Stomach (tissue), 8 donors: ENCODE measurements at regions not wholly inside any gene's neighbourhood (a gene's known extent, or its start where the extent isn't known, plus 50 kb on each side); places are given as distances from the start of the nearest gene placed in this dataset.

Experiments
- DNase-seq, 2 donors: peaks; one replicate each; pipeline versions ENCODE4 v3.0.0 to v3.0.0-alpha.2; 2013 to 2019
- H3K27ac ChIP-seq, 5 donors: fragments of 200-600 bp in 4 of 5; sonication (generic) in 4 of 5; one replicate each; pipeline ENCODE4 v1.5.1; 2013 to 2019; ENCODE audit warnings: mild to moderate bottlenecking in 1 of 5, moderate library complexity in 1 of 5
- H3K27me3 ChIP-seq, 3 donors: fragments of 200-600 bp; sonication (generic); one replicate each; pipeline ENCODE4 v1.5.1; 2017 to 2019; ENCODE audit warnings: mixed run types in 1 of 3
- H3K36me3 ChIP-seq, 4 donors: fragments of 200-600 bp; sonication (generic); 1 replicate in 3 of 4; 2 replicates in 1 of 4; pipeline ENCODE4 v1.5.1; 2016 to 2019
- H3K4me1 ChIP-seq, 4 donors: fragments of 200-600 bp; sonication (generic); one replicate each; pipeline ENCODE4 v1.5.1; 2016 to 2019
- H3K4me3 ChIP-seq, 4 donors: fragments of 200-600 bp; sonication (generic) in 3 of 4; one replicate each; pipeline ENCODE4 v1.5.1; 2016 to 2019; ENCODE audit warnings: mild to moderate bottlenecking in 1 of 4
- H3K9me3 ChIP-seq, 4 donors: fragments of 200-600 bp; sonication (generic); one replicate each; pipeline ENCODE4 v1.5.1; 2016 to 2019
- EP300 ChIP-seq: sonication (generic); formaldehyde crosslinking; IDR thresholded peaks from one replicate; pipeline ENCODE4 v1.6.1; 2017; ENCODE audit warnings: antibody characterized with exemption
- POLR2A ChIP-seq, 4 donors: fragments of 450-650 bp; IDR thresholded peaks; one replicate each; pipeline ENCODE4 v1.6.1; 2016; ENCODE audit warnings: antibody characterized with exemption in 4 of 4, control low read depth in 2 of 4, mild to moderate bottlenecking in 1 of 4, moderate library complexity in 1 of 4
- POLR2AphosphoS5 ChIP-seq, 3 donors: sonication (generic); formaldehyde crosslinking; IDR thresholded peaks; one replicate each; pipeline ENCODE4 v1.6.1; 2016; ENCODE audit warnings: antibody characterized with exemption in 3 of 3
- WGBS, 5 donors: extraction: QIAGEN DNeasy Blood & Tissue Kit in 3 of 5; methylation state at CpG; one replicate each; pipeline versions ENCODE4 v1.1.5 to v1.1.7; 2013 to 2018; 5-methylcytosine and 5-hydroxymethylcytosine counted together
- intact Hi-C: fragments of 100-400 bp; cut with DNase I; formaldehyde crosslinking; loops from one replicate; pipeline ENCODE4 v1.15.1; 2023; ENCODE audit warnings: low total_unique reads
- TF ChIP-seq, protein P1 (sequence below), 7 experiments: fragments of 450-650 bp in 4 of 7; fragments of 200-600 bp in 3 of 7; sonication (generic) in 3 of 7; IDR thresholded peaks; one replicate each; pipeline ENCODE4 v1.5.1; 2016 to 2019; ENCODE audit warnings: antibody characterized with exemption in 7 of 7, control low read depth in 2 of 7, mild to moderate bottlenecking in 1 of 7
- donor health status: healthy with polysubstance abuse.
- donor health status: Bipolar disorder and iron deficiency.
- donor health status: healthy.

DNA sequence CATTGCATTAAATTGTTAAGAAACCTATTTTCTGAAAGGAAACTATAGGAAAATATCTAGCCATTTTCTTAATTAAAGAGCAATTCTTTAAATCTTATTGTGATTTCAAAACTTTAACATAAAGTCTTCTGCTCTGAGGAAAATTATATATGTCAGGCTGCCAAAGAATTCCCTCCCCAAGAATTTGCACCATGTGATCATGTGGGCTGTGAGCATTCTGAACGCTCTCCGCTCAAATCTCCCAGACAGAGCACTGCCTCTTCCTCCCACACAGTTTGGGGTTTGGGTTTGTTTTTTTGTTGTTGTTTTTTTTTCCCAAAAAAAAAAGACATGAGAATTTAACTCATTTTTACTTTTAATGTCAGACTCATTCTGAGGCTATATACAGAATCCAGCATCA, 155.9 kb upstream of the PALMD start:
- intact Hi-C loops = no loop called here

DNA sequence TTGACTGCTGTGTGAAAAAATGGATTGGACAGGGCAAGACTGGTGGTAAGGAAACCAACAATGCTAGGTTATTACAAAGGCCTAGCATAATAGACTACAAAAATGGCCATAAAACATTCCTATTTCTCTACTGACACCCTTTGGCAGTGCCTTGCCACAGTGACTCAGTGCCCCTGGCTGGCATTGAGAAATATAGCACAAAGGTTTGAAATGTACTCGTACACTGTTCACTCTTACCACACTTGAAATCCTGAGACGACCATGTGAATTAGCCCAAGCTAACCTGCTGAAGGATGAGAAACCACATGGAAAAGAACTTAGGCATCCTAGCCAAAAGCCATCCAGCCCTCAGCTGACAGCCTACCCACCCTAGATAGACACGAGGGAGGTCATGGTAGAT, 149.8 kb upstream of the PALMD start:
- TF ChIP-seq POLR2AphosphoS5 (IDR thresholded peaks at IDR 0.05) (no peak), EP300 (no peak), POLR2A (IDR thresholded peaks at IDR 0.05) (no peak)
- TF ChIP-seq, protein P1, sequence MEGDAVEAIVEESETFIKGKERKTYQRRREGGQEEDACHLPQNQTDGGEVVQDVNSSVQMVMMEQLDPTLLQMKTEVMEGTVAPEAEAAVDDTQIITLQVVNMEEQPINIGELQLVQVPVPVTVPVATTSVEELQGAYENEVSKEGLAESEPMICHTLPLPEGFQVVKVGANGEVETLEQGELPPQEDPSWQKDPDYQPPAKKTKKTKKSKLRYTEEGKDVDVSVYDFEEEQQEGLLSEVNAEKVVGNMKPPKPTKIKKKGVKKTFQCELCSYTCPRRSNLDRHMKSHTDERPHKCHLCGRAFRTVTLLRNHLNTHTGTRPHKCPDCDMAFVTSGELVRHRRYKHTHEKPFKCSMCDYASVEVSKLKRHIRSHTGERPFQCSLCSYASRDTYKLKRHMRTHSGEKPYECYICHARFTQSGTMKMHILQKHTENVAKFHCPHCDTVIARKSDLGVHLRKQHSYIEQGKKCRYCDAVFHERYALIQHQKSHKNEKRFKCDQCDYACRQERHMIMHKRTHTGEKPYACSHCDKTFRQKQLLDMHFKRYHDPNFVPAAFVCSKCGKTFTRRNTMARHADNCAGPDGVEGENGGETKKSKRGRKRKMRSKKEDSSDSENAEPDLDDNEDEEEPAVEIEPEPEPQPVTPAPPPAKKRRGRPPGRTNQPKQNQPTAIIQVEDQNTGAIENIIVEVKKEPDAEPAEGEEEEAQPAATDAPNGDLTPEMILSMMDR (IDR thresholded peaks at IDR 0.05) = no peak
- intact Hi-C loops = no loop called here
- 84 to 94% (median 90%) methylated on average over 3 of the region's 3 CpGs for WGBS, 5 donors
- no peak for DNase-seq
- no peaks in the 10 kb centered on the region for H3K4me1 ChIP-seq
- H3K9me3 ChIP-seq = no peaks in the 10 kb centered on the region
- no peaks in the 10 kb centered on the region for H3K36me3 ChIP-seq
- no peak overlapping the region for H3K27ac ChIP-seq
- no peak overlapping the region for H3K4me3 ChIP-seq
- H3K27me3 ChIP-seq = no peaks in the 10 kb centered on the region

More for the DNA sequence above, 155.9 kb upstream of the PALMD start:
- Histone ChIP-seq H3K4me1 (no peaks in the 10 kb centered on the region), H3K9me3 (no peaks in the 10 kb centered on the region), H3K27ac (no peak overlapping the region), H3K4me3 (no peak overlapping the region), H3K36me3 (no peaks in the 10 kb centered on the region), H3K27me3 (no peaks in the 10 kb centered on the region)
- TF ChIP-seq, protein P1 (IDR thresholded peaks at IDR 0.05) = no peak
- TF ChIP-seq POLR2AphosphoS5 (IDR thresholded peaks at IDR 0.05) (no peak), EP300 (no peak), POLR2A (IDR thresholded peaks at IDR 0.05) (no peak)
- DNase-seq = no peak
- WGBS, 5 donors = 76 to 87% (median 84%) methylated on average over 2 of the region's 2 CpGs

DNA sequence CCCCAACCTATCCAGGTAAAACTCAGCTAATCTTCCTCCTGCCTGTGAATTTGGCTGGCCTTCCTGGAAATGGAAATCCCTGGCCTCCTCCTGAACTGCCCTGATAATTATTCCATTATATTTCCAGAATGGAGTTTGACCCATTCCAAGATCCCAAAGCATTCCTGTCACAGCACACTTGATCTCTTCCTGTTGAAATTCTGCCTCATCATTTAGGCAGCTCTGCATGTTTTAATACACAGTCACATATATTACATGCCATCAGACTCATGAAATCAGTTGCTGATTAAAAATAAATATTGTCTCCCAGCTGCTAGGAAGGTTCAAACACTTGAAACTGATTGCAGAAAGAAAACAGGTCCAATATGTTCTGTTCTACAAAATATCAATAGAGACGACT, 148.2 kb upstream of the PALMD start:
- H3K4me1 ChIP-seq = no peaks in the 10 kb centered on the region
- H3K4me3 ChIP-seq = no peak overlapping the region
- WGBS, 5 donors = 20 to 47% (median 39%) methylated on average over 1 of the region's 1 CpG
- no peak for DNase-seq
- TF ChIP-seq EP300 (no peak), POLR2A (IDR thresholded peaks at IDR 0.05) (no peak), POLR2AphosphoS5 (IDR thresholded peaks at IDR 0.05) (no peak)
- TF ChIP-seq, protein P1 (IDR thresholded peaks at IDR 0.05) = no peak
- no peaks in the 10 kb centered on the region for H3K27me3 ChIP-seq
- no peaks in the 10 kb centered on the region for H3K9me3 ChIP-seq
- intact Hi-C loops = no loop called here
- H3K27ac ChIP-seq = no peak overlapping the region
- no peaks in the 10 kb centered on the region for H3K36me3 ChIP-seq

DNA sequence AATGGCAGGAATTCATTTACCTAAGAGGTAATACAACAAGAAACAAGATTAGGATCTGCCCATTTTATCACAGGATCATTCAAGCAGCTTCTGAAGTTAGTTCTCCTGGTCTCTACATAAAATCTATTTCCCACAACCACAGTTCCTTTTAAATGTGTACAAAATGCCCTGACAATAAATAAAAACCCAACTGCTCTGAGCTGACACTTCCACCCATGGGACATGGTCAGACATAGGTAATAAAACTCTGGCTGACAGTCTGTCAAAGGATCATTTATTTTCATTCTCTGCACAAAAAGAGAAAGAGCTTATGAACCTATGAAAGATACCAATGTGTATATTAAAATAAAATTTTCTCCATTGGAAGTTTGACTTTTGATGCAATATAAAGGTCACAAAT, 145.4 kb upstream of the PALMD start:
- TF ChIP-seq EP300 = no peak
- TF ChIP-seq POLR2AphosphoS5 (IDR thresholded peaks at IDR 0.05) = no peak
- no peak for TF ChIP-seq POLR2A (IDR thresholded peaks at IDR 0.05)
- TF ChIP-seq, protein P1 (IDR thresholded peaks at IDR 0.05) = no peak
- no peak for DNase-seq
- Histone ChIP-seq H3K9me3 (no peaks in the 10 kb centered on the region), H3K27ac (no peak overlapping the region), H3K4me3 (no peak overlapping the region), H3K4me1 (no peaks in the 10 kb centered on the region), H3K36me3 (no peaks in the 10 kb centered on the region), H3K27me3 (no peaks in the 10 kb centered on the region)
- intact Hi-C loops = no loop called here

DNA sequence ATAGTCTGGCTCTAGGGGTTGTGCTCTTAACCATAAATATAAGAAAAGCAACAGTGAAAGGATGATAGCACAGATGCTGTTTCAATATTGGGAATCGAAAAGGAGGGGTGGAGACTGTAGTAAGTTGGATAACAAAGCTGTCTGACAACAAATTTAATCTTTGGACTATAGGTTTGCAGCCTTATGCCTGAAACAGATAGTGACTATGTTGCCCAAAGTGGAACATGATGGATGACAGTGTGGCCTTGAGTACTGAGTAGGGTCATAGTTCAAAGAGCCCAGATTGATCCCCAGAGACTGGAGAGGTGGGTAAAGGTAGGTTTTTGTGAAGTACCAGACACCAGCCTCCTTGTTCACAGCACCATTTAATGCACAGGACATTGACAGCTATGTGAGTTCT, 144.0 kb upstream of the PALMD start:
- no peaks in the 10 kb centered on the region for H3K27me3 ChIP-seq
- H3K36me3 ChIP-seq = no peaks in the 10 kb centered on the region
- H3K4me1 ChIP-seq = no peaks in the 10 kb centered on the region
- DNase-seq = no peak
- TF ChIP-seq EP300 = no peak
- no peak for TF ChIP-seq POLR2A (IDR thresholded peaks at IDR 0.05)
- TF ChIP-seq, protein P1 (IDR thresholded peaks at IDR 0.05) = no peak
- TF ChIP-seq POLR2AphosphoS5 (IDR thresholded peaks at IDR 0.05) = no peak
- no peak overlapping the region for H3K4me3 ChIP-seq
- intact Hi-C loops = no loop called here
- WGBS, 5 donors = 33 to 79% (median 48%) methylated on average over 1 of the region's 1 CpG
- no peaks in the 10 kb centered on the region for H3K9me3 ChIP-seq
- no peak overlapping the region for H3K27ac ChIP-seq
